HG02588 (cell line): ENCODE measurements at regions not wholly inside any gene's neighbourhood (a gene's known extent, or its start where the extent isn't known, plus 50 kb on each side); places are given as distances from the start of the nearest gene placed in this dataset.
"Not testable (repeated sequence)": the region's sequence is repeated elsewhere in the genome, so short reads cannot be mapped to it uniquely, and the experiment has no call there.

Experiments used
- ATAC-seq: cut with Tn5 transposase; IDR thresholded peaks from one replicate; pipeline ENCODE4 v1.9.1; 2021; ENCODE audit warnings: mild to moderate bottlenecking, moderate library complexity; ENCODE audit not compliant: unreplicated experiment

- not testable (repeated sequence) for ATAC-seq
Observed at GRCh38 chr9:67708109-67708508, 150.6 kb upstream of the ANKRD20A1 start.

GRCh38 chr9:67711429-67711828, 147.3 kb upstream of the ANKRD20A1 start:
- ATAC-seq: not testable (repeated sequence)

- not testable (repeated sequence) for ATAC-seq
Observed at GRCh38 chr9:67711931-67712330, 146.8 kb upstream of the ANKRD20A1 start.

- not testable (repeated sequence) for ATAC-seq
Observed at GRCh38 chr9:67712956-67713355, 145.8 kb upstream of the ANKRD20A1 start.

GRCh38 chr9:67717830-67718388, 140.8 kb upstream of the ANKRD20A1 start:
- ATAC-seq: not testable (repeated sequence)

GRCh38 chr9:67720491-67720890, 138.2 kb upstream of the ANKRD20A1 start:
- ATAC-seq: not testable (repeated sequence)

GRCh38 chr9:67722460-67723090, 136.2 kb upstream of the ANKRD20A1 start:
- peak; percentile 90 for ATAC-seq

GRCh38 chr9:67723185-67723584, 135.5 kb upstream of the ANKRD20A1 start:
- not testable (repeated sequence) for ATAC-seq

- ATAC-seq: not testable (repeated sequence)
Observed at GRCh38 chr9:67724885-67725284, 133.8 kb upstream of the ANKRD20A1 start.

GRCh38 chr9:67726213-67726988, 132.3 kb upstream of the ANKRD20A1 start:
- ATAC-seq: peak; percentile 72

GRCh38 chr9:67763133-67763532, 95.6 kb upstream of the ANKRD20A1 start:
- not testable (repeated sequence) for ATAC-seq

- not testable (repeated sequence) for ATAC-seq
Observed at GRCh38 chr9:67771807-67772206, 86.9 kb upstream of the ANKRD20A1 start.

GRCh38 chr9:67800170-67800569, 58.6 kb upstream of the ANKRD20A1 start:
- not testable (repeated sequence) for ATAC-seq
